ENCODE measurements at regions not wholly inside any gene's neighbourhood (a gene's known extent, or its start where the extent isn't known, plus 50 kb on each side); places are given as distances from the start of the nearest gene placed in this dataset.

- no peaks in the 10 kb centered on the region for H3K9me3 ChIP-seq (ENCODE audit: control insufficient read depth, low read depth, low read length)
- no peaks in the 10 kb centered on the region for H3K79me2 ChIP-seq (ENCODE audit: control insufficient read depth, insufficient read depth, low read length)
- no peaks in the 10 kb centered on the region for H3K4me1 ChIP-seq (ENCODE audit: control insufficient read depth, extremely low read depth, insufficient read depth, low read length)
- H3K9ac ChIP-seq (ENCODE audit: control insufficient read depth, extremely low read depth, insufficient read depth, low read length): no peak overlapping the region
- TF ChIP-seq EZH2 (IDR thresholded peaks at IDR 0.05; ENCODE audit: low read length): no peak
- TF ChIP-seq, protein P1, sequence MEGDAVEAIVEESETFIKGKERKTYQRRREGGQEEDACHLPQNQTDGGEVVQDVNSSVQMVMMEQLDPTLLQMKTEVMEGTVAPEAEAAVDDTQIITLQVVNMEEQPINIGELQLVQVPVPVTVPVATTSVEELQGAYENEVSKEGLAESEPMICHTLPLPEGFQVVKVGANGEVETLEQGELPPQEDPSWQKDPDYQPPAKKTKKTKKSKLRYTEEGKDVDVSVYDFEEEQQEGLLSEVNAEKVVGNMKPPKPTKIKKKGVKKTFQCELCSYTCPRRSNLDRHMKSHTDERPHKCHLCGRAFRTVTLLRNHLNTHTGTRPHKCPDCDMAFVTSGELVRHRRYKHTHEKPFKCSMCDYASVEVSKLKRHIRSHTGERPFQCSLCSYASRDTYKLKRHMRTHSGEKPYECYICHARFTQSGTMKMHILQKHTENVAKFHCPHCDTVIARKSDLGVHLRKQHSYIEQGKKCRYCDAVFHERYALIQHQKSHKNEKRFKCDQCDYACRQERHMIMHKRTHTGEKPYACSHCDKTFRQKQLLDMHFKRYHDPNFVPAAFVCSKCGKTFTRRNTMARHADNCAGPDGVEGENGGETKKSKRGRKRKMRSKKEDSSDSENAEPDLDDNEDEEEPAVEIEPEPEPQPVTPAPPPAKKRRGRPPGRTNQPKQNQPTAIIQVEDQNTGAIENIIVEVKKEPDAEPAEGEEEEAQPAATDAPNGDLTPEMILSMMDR (optimal IDR thresholded peaks at IDR 0.05 in 1 of 3, IDR thresholded peaks at IDR 0.05 in 1 of 3, conservative IDR thresholded peaks at IDR 0.05 in 1 of 3; ENCODE audit: extremely low read depth in 1 of 3, insufficient read depth in 2 of 3, low read length in 3 of 3): no peak
- no peak for DNase-seq (ENCODE audit: low read depth, low spot score)
- H3K27ac ChIP-seq (ENCODE audit: control insufficient read depth, insufficient read depth, low read length): no peak overlapping the region
- H3K27me3 ChIP-seq (ENCODE audit: control insufficient read depth, extremely low read depth, insufficient read depth, low read length): no peaks in the 10 kb centered on the region
- no peaks in the 10 kb centered on the region for H3K9me1 ChIP-seq (ENCODE audit: control insufficient read depth, extremely low read depth, insufficient read depth, low read length)
- no peak overlapping the region for H3K4me2 ChIP-seq (ENCODE audit: control insufficient read depth, extremely low read depth, insufficient read depth, low read depth, low read length)
- H3K36me3 ChIP-seq (ENCODE audit: control insufficient read depth in 2 of 2, extremely low read depth in 1 of 2, insufficient read depth in 2 of 2, low read length in 2 of 2): no peaks in the 10 kb centered on the region
- no peaks in the 10 kb centered on the region for H4K20me1 ChIP-seq (ENCODE audit: control insufficient read depth, extremely low read depth, insufficient read depth, low read length)
- no peak overlapping the region for H2AFZ ChIP-seq (ENCODE audit: control insufficient read depth, low read length)
- FAIRE-seq: no peak
- H3K4me3 ChIP-seq (ENCODE audit: control insufficient read depth in 2 of 3, extremely low read depth in 1 of 3, insufficient read depth in 2 of 3, low read depth in 1 of 3, low read length in 3 of 3): no peak overlapping the region
- dilution Hi-C loops (cut with MboI; ENCODE audit: extremely low pct_ligation_motif_present, low sequenced_read_pairs): no loop called here
These were observed 158.4 kb upstream of the DPT start for GRCh38 chr1:168887381-168887780.

DNA sequence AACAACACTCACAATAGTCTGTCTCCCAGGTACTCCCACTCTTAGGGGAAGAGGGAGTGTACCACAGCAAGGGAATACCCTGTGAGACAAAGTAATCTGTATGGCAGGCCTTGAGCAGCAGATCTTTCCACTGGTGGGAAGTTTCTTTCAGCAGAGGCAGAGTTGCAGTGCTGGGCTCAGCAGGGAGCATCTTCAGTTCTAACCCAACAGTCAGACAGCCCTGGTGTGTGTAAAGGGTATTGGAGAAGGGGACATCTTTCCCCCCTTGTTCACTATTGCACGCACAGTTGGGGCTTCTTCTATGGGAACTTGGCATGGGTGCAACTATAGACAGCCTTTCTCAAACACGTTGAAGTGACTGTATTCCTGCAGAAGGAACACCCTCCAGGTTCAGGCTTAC is 159.4 kb upstream of the DPT start:
- no peak overlapping the region for H3K9ac ChIP-seq (ENCODE audit: control insufficient read depth, extremely low read depth, insufficient read depth, low read length)
- DNase-seq (ENCODE audit: low read depth, low spot score): no peak
- H3K4me1 ChIP-seq (ENCODE audit: control insufficient read depth, extremely low read depth, insufficient read depth, low read length): peaks cover 7% of the 10 kb centered on the region
- TF ChIP-seq, protein P1 (optimal IDR thresholded peaks at IDR 0.05 in 1 of 3, IDR thresholded peaks at IDR 0.05 in 1 of 3, conservative IDR thresholded peaks at IDR 0.05 in 1 of 3; ENCODE audit: extremely low read depth in 1 of 3, insufficient read depth in 2 of 3, low read length in 3 of 3): no peak
- TF ChIP-seq EZH2 (IDR thresholded peaks at IDR 0.05; ENCODE audit: low read length): no peak
- no peak for FAIRE-seq
- no peak overlapping the region for H3K4me3 ChIP-seq (ENCODE audit: control insufficient read depth in 2 of 3, extremely low read depth in 1 of 3, insufficient read depth in 2 of 3, low read depth in 1 of 3, low read length in 3 of 3)
- H3K9me3 ChIP-seq (ENCODE audit: control insufficient read depth, low read depth, low read length): no peaks in the 10 kb centered on the region
- no peaks in the 10 kb centered on the region for H3K9me1 ChIP-seq (ENCODE audit: control insufficient read depth, extremely low read depth, insufficient read depth, low read length)
- no peaks in the 10 kb centered on the region for H4K20me1 ChIP-seq (ENCODE audit: control insufficient read depth, extremely low read depth, insufficient read depth, low read length)
- H2AFZ ChIP-seq (ENCODE audit: control insufficient read depth, low read length): no peak overlapping the region
- dilution Hi-C loops (cut with MboI; ENCODE audit: extremely low pct_ligation_motif_present, low sequenced_read_pairs): no loop called here
- no peak overlapping the region for H3K4me2 ChIP-seq (ENCODE audit: control insufficient read depth, extremely low read depth, insufficient read depth, low read depth, low read length)
- H3K79me2 ChIP-seq (ENCODE audit: control insufficient read depth, insufficient read depth, low read length): no peaks in the 10 kb centered on the region
- H3K27ac ChIP-seq (ENCODE audit: control insufficient read depth, insufficient read depth, low read length): no peak overlapping the region
- no peaks in the 10 kb centered on the region for H3K36me3 ChIP-seq (ENCODE audit: control insufficient read depth in 2 of 2, extremely low read depth in 1 of 2, insufficient read depth in 2 of 2, low read length in 2 of 2)
- no peaks in the 10 kb centered on the region for H3K27me3 ChIP-seq (ENCODE audit: control insufficient read depth, extremely low read depth, insufficient read depth, low read length)

Data from keratinocyte (primary cell).